GM12878 (cell line): ENCODE measurements at regions not wholly inside any gene's neighbourhood (a gene's known extent, or its start where the extent isn't known, plus 50 kb on each side); places are given as distances from the start of the nearest gene placed in this dataset.

Source experiments
- ATAC-seq: fragments of 200-7000 bp; cut with Tn5 transposase; 3 replicates; pipeline ENCODE4 v1.9.1; 2020; ENCODE audit warnings: mild to moderate bottlenecking, moderate library complexity
- BruUV-seq: library from RNA; stranded (reverse); fragments of 400-500 nt; replicated peaks from 2 replicates; lab custom pipeline; 2021; lab: Mats Ljungman, UMichigan
- CTCF ChIA-PET: fragments of 300-600 bp; sonication (Branson Sonifier 250); formaldehyde crosslinking; extraction: SDS; loops from one replicate; lab custom pipeline; 2021; ENCODE audit warnings: inconsistent platforms; lab: Yijun Ruan, JAX
- POLR2A ChIA-PET: fragments of 350-600 bp; formaldehyde crosslinking; extraction: SDS; loops from one replicate; lab custom pipeline; 2021; ENCODE audit warnings: inconsistent platforms; lab: Charles Lee
- RAD21 ChIA-PET: fragments of 300-600 bp; sonication (Branson Sonifier 250); formaldehyde crosslinking; loops from one replicate; lab custom pipeline; 2023; ENCODE audit warnings: antibody characterized with exemption; ENCODE audit not compliant: unreplicated experiment; lab: Charles Lee
- SMC1A ChIA-PET: fragments of 300-600 bp; sonication (Branson Sonifier 250); formaldehyde crosslinking; loops from one replicate; lab custom pipeline; 2023; ENCODE audit not compliant: unreplicated experiment, uncharacterized antibody; lab: Charles Lee
- DNase-seq: peaks from one replicate; pipeline ENCODE4 v3.0.0-alpha.2; 2011; ENCODE audit warnings: low read depth, low spot score
- FAIRE-seq: peaks from 3 replicates; lab custom pipeline; 2011; peaks lifted over from hg19 to GRCh38; lab: Jason Lieb, UNC
- H2AFZ ChIP-seq: 2 replicates; pipeline ENCODE4 v1.6.0; 2011; ENCODE audit warnings: low read depth, low read length, control low read depth; ENCODE audit not compliant: control insufficient read depth
- H3K27ac ChIP-seq: 2 replicates; pipeline ENCODE4 v1.5.1; 2011; ENCODE audit warnings: control low read depth; ENCODE audit not compliant: control insufficient read depth, insufficient read depth
- H3K27me3 ChIP-seq, 2 experiments: replicated peaks in 1 of 2; 2 replicates each; pipeline versions ENCODE4 v1.6.0 to v1.6.1; 2011; ENCODE audit warnings: low read length in 1 of 2; ENCODE audit not compliant: control insufficient read depth in 2 of 2, insufficient read depth in 2 of 2
- H3K36me3 ChIP-seq, 2 experiments: 2 replicates each; pipeline ENCODE4 v1.5.1; 2011; ENCODE audit warnings: low read length in 1 of 2; ENCODE audit not compliant: control insufficient read depth in 2 of 2, insufficient read depth in 2 of 2
- H3K4me1 ChIP-seq: 2 replicates; pipeline ENCODE4 v1.6.1; 2011; ENCODE audit warnings: mild to moderate bottlenecking, low read length, moderate library complexity, mixed read lengths; ENCODE audit not compliant: control insufficient read depth, insufficient read depth
- H3K4me2 ChIP-seq: 2 replicates; pipeline ENCODE4 v1.6.0; 2011; ENCODE audit warnings: control low read depth; ENCODE audit not compliant: control insufficient read depth, insufficient read depth
- H3K4me3 ChIP-seq: fragments of 200-600 bp; sonication (generic); 2 replicates; pipeline ENCODE4 v1.5.1; 2016
- H3K79me2 ChIP-seq: 2 replicates; pipeline ENCODE4 v1.6.0; 2011; ENCODE audit warnings: low read length; ENCODE audit not compliant: control insufficient read depth, insufficient read depth
- H3K9ac ChIP-seq: 2 replicates; pipeline ENCODE4 v1.8.0; 2011; ENCODE audit warnings: low read length, control low read depth, mixed read lengths; ENCODE audit not compliant: control insufficient read depth, insufficient read depth
- H3K9me3 ChIP-seq: replicated peaks from 3 replicates; pipeline ENCODE4 v1.5.1; 2011; ENCODE audit warnings: mild to moderate bottlenecking, low read length; ENCODE audit not compliant: control insufficient read depth, insufficient read depth
- H4K20me1 ChIP-seq: 2 replicates; pipeline ENCODE4 v1.6.0; 2011; ENCODE audit not compliant: control insufficient read depth, insufficient read depth
- ATF7 ChIP-seq: fragments of 450-650 bp; IDR thresholded peaks from 2 replicates; pipeline ENCODE4 v1.6.1; 2016; ENCODE audit warnings: low read depth, mild to moderate bottlenecking
- CBFB ChIP-seq: IDR thresholded peaks from 2 replicates; pipeline ENCODE4 v1.6.1; 2016; ENCODE audit warnings: antibody characterized with exemption, low read depth
- IRF4 ChIP-seq: IDR thresholded peaks from 2 replicates; pipeline ENCODE4 v1.6.1; 2011; ENCODE audit warnings: low read depth, low read length
- LARP7 ChIP-seq: fragments of 450-650 bp; IDR thresholded peaks from 2 replicates; pipeline ENCODE4 v1.6.1; 2017; ENCODE audit warnings: mild to moderate bottlenecking
- MXI1 ChIP-seq: fragments of 150-350 bp; IDR thresholded peaks from 2 replicates; pipeline ENCODE4 v1.6.1; 2011; ENCODE audit warnings: low read depth, mild to moderate bottlenecking, inconsistent platforms, low read length, improper control_type of control experiment
- NKRF ChIP-seq: fragments of 450-650 bp; conservative IDR thresholded peaks from 2 replicates; pipeline ENCODE4 v1.6.1; 2017; ENCODE audit warnings: mild to moderate bottlenecking, moderate library complexity
- RAD51 ChIP-seq: fragments of 450-650 bp; IDR thresholded peaks from 2 replicates; pipeline ENCODE4 v1.6.1; 2016; ENCODE audit warnings: moderate library complexity, mild to moderate bottlenecking, inconsistent platforms
- RFX5 ChIP-seq: IDR thresholded peaks from 2 replicates; pipeline ENCODE4 v1.6.1; 2011; ENCODE audit warnings: low read depth, low read length, improper control_type of control experiment
- RUNX3 ChIP-seq: IDR thresholded peaks from 2 replicates; pipeline ENCODE4 v1.6.1; 2012; ENCODE audit warnings: low read length, inconsistent platforms
- SMAD5 ChIP-seq: IDR thresholded peaks from 2 replicates; pipeline ENCODE4 v1.6.1; 2016; ENCODE audit warnings: antibody characterized with exemption, low read depth
- SRF ChIP-seq, 2 experiments: IDR thresholded peaks; 2 replicates each; pipeline ENCODE4 v1.6.1; 2011; ENCODE audit warnings: low read depth in 2 of 2, low read length in 2 of 2, mild to moderate bottlenecking in 1 of 2, moderate library complexity in 1 of 2
- YBX1 ChIP-seq: fragments of 450-650 bp; IDR thresholded peaks from 2 replicates; pipeline ENCODE4 v1.6.1; 2016; ENCODE audit warnings: antibody characterized with exemption
- ZNF384 ChIP-seq: IDR thresholded peaks from 2 replicates; pipeline ENCODE4 v1.6.1; 2012; ENCODE audit warnings: low read depth, mild to moderate bottlenecking, low read length, improper control_type of control experiment, borderline replicate concordance
- ZSCAN29 ChIP-seq: fragments of 450-650 bp; IDR thresholded peaks from 2 replicates; pipeline ENCODE4 v1.6.1; 2017; ENCODE audit warnings: mild to moderate bottlenecking, moderate library complexity
- ZZZ3 ChIP-seq: IDR thresholded peaks from 2 replicates; pipeline ENCODE4 v1.6.1; 2011; ENCODE audit warnings: low read depth; ENCODE audit not compliant: control insufficient read depth, insufficient read length
- WGBS: methylation state at CpG from one replicate; pipeline ENCODE4 v1.1.6; 2016; ENCODE audit warnings: low lambda C conversion rate; ENCODE audit not compliant: insufficient replicate concordance, insufficient coverage; ENCODE audit errors: missing lambda C conversion rate; 5-methylcytosine and 5-hydroxymethylcytosine counted together
- in situ Hi-C: fragments of 300-500 bp; cut with MboI; formaldehyde crosslinking; loops from 9 replicates; pipeline ENCODE4 v1.14.3; 2018; ENCODE audit warnings: mixed read lengths
- intact Hi-C: fragments of 100-400 bp; cut with micrococcal nuclease; formaldehyde crosslinking; loops from one replicate; pipeline ENCODE4 v1.14.2; 2022; ENCODE audit not compliant: unreplicated experiment
- TF ChIP-seq, protein P1 (sequence below): fragments of 450-650 bp; IDR thresholded peaks from 2 replicates; pipeline ENCODE4 v1.6.1; 2016; ENCODE audit warnings: mild to moderate bottlenecking
- TF ChIP-seq, protein P2 (sequence below): fragments of 450-650 bp; IDR thresholded peaks from 2 replicates; pipeline ENCODE4 v1.6.1; 2017; ENCODE audit warnings: mild to moderate bottlenecking, moderate library complexity

DNA sequence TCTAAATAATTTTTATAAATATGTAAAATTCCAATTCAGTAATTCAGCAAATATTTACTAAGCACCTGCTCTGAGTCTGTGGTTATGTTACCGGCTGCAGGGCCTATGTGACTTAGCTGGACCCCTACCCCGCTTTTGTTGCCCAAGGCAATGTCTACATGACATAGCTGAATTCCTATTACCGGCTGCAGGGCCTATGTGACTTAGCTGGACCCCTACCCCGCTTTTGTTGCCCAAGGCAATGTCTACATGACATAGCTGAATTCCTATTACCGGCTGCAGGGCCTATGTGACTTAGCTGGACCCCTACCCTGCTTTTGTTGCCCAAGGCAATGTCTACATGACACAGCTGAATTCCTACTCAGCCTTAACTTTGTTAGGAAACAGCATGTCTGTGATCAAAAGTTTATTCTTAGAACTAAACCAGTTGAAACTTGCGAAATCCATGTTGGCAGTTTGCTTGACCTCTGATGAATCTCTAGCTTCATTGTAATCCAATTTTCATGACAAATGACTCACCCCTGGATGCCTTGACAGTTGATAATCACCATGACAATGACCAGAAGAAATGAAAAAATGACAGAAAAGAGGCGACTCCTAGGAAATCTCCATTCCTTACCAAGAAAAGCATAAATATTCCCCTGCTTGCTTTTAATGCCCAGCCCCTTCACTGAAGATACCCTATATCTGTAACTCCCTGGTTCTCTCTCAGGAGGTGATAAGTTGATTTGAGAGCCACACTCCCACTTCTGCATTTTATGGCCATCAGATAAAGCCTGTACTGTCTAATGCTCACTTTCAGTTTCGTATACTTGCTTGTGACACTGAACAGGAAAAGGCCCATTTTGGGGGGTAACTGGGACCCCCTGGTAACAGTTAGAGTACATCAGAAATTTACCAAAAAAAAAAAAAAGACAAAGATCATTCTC, 148.4 kb upstream of the SYT10 start:
- no peak overlapping the region for H2AFZ ChIP-seq
- SMC1A ChIA-PET, result interaction anchor here (0.7 to 1.4 kb wide), 3 partner anchors 8 to 73 kb away, joined by 3 to 4 read pairs (median 3); no protein-coding TSS in a partner anchor
- no peaks in the 10 kb centered on the region for H4K20me1 ChIP-seq
- H3K79me2 ChIP-seq, result no peaks in the 10 kb centered on the region
- POLR2A ChIA-PET, result interaction anchor here (1.2 to 1.8 kb wide), 2 partner anchors 11 to 19 kb away, joined by 3 to 6 read pairs; no protein-coding TSS in a partner anchor
- H3K4me3 ChIP-seq, result no peak overlapping the region; the same call in 1 of the 2 replicates
- intact Hi-C loops, result no loop called here
- in situ Hi-C loops, result no loop called here
- no peaks in the 10 kb centered on the region for H3K36me3 ChIP-seq
- CTCF ChIA-PET, result interaction anchor here (0.6 to 1.0 kb wide), 2 partner anchors 62 to 917 kb away, joined by 3 read pairs; no protein-coding TSS in a partner anchor
- RAD21 ChIA-PET, result interaction anchor here (1.5 kb wide), 1 partner anchor 10 kb away, joined by 4 read pairs; no protein-coding TSS in a partner anchor
- H3K27me3 ChIP-seq, result no peaks in the 10 kb centered on the region
- H3K9me3 ChIP-seq, result no peaks in the 10 kb centered on the region; the same call in 2 of the 3 replicates
- peak; percentile 75 for FAIRE-seq
- no peak overlapping the region for H3K4me2 ChIP-seq
- H3K27ac ChIP-seq, result peak overlapping the region; percentile 31; the same call in 1 of the 2 replicates
- WGBS, result 34% methylated on average over 8 of the region's 8 CpGs
- no peak overlapping the region for H3K9ac ChIP-seq
- H3K4me1 ChIP-seq, result no peaks in the 10 kb centered on the region
- DNase-seq, result no peak
- peak; percentile 90 for ATAC-seq
- BruUV-seq, result no TSS peak
- no peak for TF ChIP-seq MXI1
- TF ChIP-seq YBX1, result no peak
- no peak for TF ChIP-seq LARP7
- TF ChIP-seq SRF (IDR thresholded peaks at IDR 0.05; ENCODE audit: low read depth in 2 of 2, low read length in 2 of 2), result peak; percentile 54 to 92; a peak in 3 of 4 replicates
- TF ChIP-seq ZZZ3, result no peak
- no peak for TF ChIP-seq RFX5
- no peak for TF ChIP-seq CBFB
- TF ChIP-seq ZSCAN29, result no peak
- no peak for TF ChIP-seq RAD51
- no peak for TF ChIP-seq ATF7
- TF ChIP-seq, protein P1, sequence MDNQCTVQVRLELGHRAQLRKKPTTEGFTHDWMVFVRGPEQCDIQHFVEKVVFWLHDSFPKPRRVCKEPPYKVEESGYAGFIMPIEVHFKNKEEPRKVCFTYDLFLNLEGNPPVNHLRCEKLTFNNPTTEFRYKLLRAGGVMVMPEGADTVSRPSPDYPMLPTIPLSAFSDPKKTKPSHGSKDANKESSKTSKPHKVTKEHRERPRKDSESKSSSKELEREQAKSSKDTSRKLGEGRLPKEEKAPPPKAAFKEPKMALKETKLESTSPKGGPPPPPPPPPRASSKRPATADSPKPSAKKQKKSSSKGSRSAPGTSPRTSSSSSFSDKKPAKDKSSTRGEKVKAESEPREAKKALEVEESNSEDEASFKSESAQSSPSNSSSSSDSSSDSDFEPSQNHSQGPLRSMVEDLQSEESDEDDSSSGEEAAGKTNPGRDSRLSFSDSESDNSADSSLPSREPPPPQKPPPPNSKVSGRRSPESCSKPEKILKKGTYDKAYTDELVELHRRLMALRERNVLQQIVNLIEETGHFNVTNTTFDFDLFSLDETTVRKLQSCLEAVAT, result no peak
- TF ChIP-seq, protein P2, sequence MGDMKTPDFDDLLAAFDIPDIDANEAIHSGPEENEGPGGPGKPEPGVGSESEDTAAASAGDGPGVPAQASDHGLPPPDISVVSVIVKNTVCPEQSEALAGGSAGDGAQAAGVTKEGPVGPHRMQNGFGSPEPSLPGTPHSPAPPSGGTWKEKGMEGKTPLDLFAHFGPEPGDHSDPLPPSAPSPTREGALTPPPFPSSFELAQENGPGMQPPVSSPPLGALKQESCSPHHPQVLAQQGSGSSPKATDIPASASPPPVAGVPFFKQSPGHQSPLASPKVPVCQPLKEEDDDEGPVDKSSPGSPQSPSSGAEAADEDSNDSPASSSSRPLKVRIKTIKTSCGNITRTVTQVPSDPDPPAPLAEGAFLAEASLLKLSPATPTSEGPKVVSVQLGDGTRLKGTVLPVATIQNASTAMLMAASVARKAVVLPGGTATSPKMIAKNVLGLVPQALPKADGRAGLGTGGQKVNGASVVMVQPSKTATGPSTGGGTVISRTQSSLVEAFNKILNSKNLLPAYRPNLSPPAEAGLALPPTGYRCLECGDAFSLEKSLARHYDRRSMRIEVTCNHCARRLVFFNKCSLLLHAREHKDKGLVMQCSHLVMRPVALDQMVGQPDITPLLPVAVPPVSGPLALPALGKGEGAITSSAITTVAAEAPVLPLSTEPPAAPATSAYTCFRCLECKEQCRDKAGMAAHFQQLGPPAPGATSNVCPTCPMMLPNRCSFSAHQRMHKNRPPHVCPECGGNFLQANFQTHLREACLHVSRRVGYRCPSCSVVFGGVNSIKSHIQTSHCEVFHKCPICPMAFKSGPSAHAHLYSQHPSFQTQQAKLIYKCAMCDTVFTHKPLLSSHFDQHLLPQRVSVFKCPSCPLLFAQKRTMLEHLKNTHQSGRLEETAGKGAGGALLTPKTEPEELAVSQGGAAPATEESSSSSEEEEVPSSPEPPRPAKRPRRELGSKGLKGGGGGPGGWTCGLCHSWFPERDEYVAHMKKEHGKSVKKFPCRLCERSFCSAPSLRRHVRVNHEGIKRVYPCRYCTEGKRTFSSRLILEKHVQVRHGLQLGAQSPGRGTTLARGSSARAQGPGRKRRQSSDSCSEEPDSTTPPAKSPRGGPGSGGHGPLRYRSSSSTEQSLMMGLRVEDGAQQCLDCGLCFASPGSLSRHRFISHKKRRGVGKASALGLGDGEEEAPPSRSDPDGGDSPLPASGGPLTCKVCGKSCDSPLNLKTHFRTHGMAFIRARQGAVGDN, result no peak
- no peak for TF ChIP-seq SMAD5
- peak; percentile 82 for TF ChIP-seq IRF4
- TF ChIP-seq ZNF384, result peak; percentile 16; the same call in 1 of the 2 replicates
- TF ChIP-seq RUNX3, result peak; percentile 25; the same call in 1 of the 2 replicates
- no peak for TF ChIP-seq NKRF
